ENCODE measurements at regions not wholly inside any gene's neighbourhood (a gene's known extent, or its start where the extent isn't known, plus 50 kb on each side); places are given as distances from the start of the nearest gene placed in this dataset.

- TF ChIP-seq POLR2AphosphoS5 (IDR thresholded peaks at IDR 0.05) (no peak), POLR2A (IDR thresholded peaks at IDR 0.05) (no peak)
These were observed 351.4 kb upstream of the FTMT start for GRCh38 chr5:121500310-121500709.
